ENCODE measurements at regions not wholly inside any gene's neighbourhood (a gene's known extent, or its start where the extent isn't known, plus 50 kb on each side); places are given as distances from the start of the nearest gene placed in this dataset.

DNA sequence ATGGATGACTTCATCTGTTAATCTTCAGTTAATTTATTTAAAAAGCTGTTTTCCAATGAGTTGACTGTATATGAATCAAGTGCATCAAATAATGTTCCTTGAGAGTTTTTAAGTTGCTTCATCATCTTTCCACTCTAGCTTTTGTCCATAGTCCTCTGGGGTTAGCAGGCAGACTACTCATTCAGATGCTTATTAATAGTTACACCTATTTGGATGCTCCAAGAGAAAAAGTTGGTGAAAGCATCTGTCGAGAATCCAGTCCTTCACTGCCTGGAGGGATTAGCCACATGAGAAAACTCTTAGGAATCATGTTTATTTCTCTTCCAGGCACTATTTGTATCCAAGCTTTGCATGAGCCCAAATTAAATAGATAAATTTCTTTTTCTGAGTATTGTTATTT is 70.2 kb downstream of the DACT1 start:
- TF ChIP-seq, protein P1, sequence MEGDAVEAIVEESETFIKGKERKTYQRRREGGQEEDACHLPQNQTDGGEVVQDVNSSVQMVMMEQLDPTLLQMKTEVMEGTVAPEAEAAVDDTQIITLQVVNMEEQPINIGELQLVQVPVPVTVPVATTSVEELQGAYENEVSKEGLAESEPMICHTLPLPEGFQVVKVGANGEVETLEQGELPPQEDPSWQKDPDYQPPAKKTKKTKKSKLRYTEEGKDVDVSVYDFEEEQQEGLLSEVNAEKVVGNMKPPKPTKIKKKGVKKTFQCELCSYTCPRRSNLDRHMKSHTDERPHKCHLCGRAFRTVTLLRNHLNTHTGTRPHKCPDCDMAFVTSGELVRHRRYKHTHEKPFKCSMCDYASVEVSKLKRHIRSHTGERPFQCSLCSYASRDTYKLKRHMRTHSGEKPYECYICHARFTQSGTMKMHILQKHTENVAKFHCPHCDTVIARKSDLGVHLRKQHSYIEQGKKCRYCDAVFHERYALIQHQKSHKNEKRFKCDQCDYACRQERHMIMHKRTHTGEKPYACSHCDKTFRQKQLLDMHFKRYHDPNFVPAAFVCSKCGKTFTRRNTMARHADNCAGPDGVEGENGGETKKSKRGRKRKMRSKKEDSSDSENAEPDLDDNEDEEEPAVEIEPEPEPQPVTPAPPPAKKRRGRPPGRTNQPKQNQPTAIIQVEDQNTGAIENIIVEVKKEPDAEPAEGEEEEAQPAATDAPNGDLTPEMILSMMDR (IDR thresholded peaks at IDR 0.05 in 4 of 5, conservative IDR thresholded peaks at IDR 0.05 in 1 of 5): no peak
- no peak for TF ChIP-seq POLR2A (IDR thresholded peaks at IDR 0.05)

Data from gastrocnemius medialis (tissue), 4 donors.